Spleen (tissue), 7 donors: ENCODE measurements at regions not wholly inside any gene's neighbourhood (a gene's known extent, or its start where the extent isn't known, plus 50 kb on each side); places are given as distances from the start of the nearest gene placed in this dataset.

ENCODE experiments used
- CTCF ChIP-seq, 11 experiments: fragments of 200-600 bp in 7 of 11; fragments of 450-650 bp in 4 of 11; sonication (generic) in 4 of 11; IDR thresholded peaks in 8 of 11; conservative IDR thresholded peaks in 3 of 11; 1 replicate in 7 of 11; 2 replicates in 4 of 11; pipeline versions ENCODE4 v1.4.0 to v1.8.0; 2016 to 2021; ENCODE audit warnings: antibody characterized with exemption in 11 of 11, inconsistent platforms in 4 of 11, mild to moderate bottlenecking in 1 of 11
- POLR2A ChIP-seq, 3 donors: fragments of 450-650 bp; IDR thresholded peaks; one replicate each; pipeline ENCODE4 v1.5.1; 2017; ENCODE audit warnings: antibody characterized with exemption in 3 of 3, mild to moderate bottlenecking in 1 of 3
- donor health status: DM: no; HTN: no; CAD: no; lungs with moderate emphysema.
- donor health status: DM: no; HTN: no; CAD: no.
- donor health status: DM: no; HTN: no; CAD: no.

GRCh38 chr18:34048423-34048822, 176.3 kb downstream of the NOL4 start:
- TF ChIP-seq CTCF (IDR thresholded peaks at IDR 0.05 in 8 of 11, conservative IDR thresholded peaks at IDR 0.05 in 3 of 11) (no peak), POLR2A (IDR thresholded peaks at IDR 0.05) (no peak)
